PC-9 (cell line): ENCODE measurements at regions not wholly inside any gene's neighbourhood (a gene's known extent, or its start where the extent isn't known, plus 50 kb on each side); places are given as distances from the start of the nearest gene placed in this dataset.

ENCODE experiments used
- BruUV-seq: library from RNA; stranded (reverse); fragments of 400-500 nt; replicated peaks from 2 replicates; lab custom pipeline; 2021; lab: Mats Ljungman, UMichigan
- CTCF ChIA-PET: fragments of 300-600 bp; sonication (Branson Sonifier 250); formaldehyde crosslinking; loops from one replicate; lab custom pipeline; 2022; ENCODE audit warnings: antibody characterized with exemption; lab: Charles Lee
- POLR2A ChIA-PET: fragments of 300-600 bp; sonication (Branson Sonifier 250); formaldehyde crosslinking; loops from one replicate; lab custom pipeline; 2022; ENCODE audit warnings: antibody characterized with exemption; ENCODE audit not compliant: unreplicated experiment; lab: Charles Lee
- DNase-seq, 2 experiments: peaks; one replicate each; pipeline versions ENCODE4 v3.0.0 to v3.0.0-alpha.2; 2015 to 2022; ENCODE audit warnings: mixed read lengths in 1 of 2
- H2AFZ ChIP-seq: fragments of 200-600 bp; sonication (generic); 2 replicates; pipeline ENCODE4 v1.8.1; 2017; ENCODE audit warnings: antibody characterized with exemption
- H3F3A ChIP-seq: fragments of 200-600 bp; sonication (generic); 2 replicates; pipeline ENCODE4 v1.8.1; 2017; ENCODE audit warnings: antibody characterized with exemption, mild to moderate bottlenecking, low read depth; ENCODE audit not compliant: insufficient read depth
- H3K27ac ChIP-seq: fragments of 200-600 bp; sonication (generic); 2 replicates; pipeline ENCODE4 v1.6.1; 2016; ENCODE audit warnings: mixed run types
- H3K27me3 ChIP-seq: fragments of 200-600 bp; sonication (generic); 2 replicates; pipeline ENCODE4 v1.6.1; 2016; ENCODE audit warnings: low read depth, mixed run types; ENCODE audit not compliant: insufficient read depth
- H3K36me3 ChIP-seq: fragments of 200-600 bp; sonication (generic); 2 replicates; pipeline ENCODE4 v1.6.1; 2016; ENCODE audit warnings: low read depth, mixed run types
- H3K4me1 ChIP-seq: fragments of 200-600 bp; sonication (generic); replicated peaks from 2 replicates; pipeline ENCODE4 v1.6.1; 2016; ENCODE audit warnings: mixed run types; ENCODE audit not compliant: insufficient read depth
- H3K4me2 ChIP-seq: fragments of 200-600 bp; sonication (generic); 2 replicates; pipeline ENCODE4 v1.6.1; 2017; ENCODE audit warnings: mixed run types
- H3K4me3 ChIP-seq: fragments of 200-600 bp; sonication (generic); 2 replicates; pipeline ENCODE4 v1.6.1; 2016; ENCODE audit warnings: mixed run types
- H3K79me2 ChIP-seq: fragments of 200-600 bp; sonication (generic); 2 replicates; pipeline ENCODE4 v1.6.1; 2017; ENCODE audit warnings: low read depth, mixed run types
- H3K9me2 ChIP-seq: fragments of 200-600 bp; sonication (generic); 2 replicates; pipeline ENCODE4 v1.8.1; 2017; ENCODE audit warnings: mild to moderate bottlenecking; ENCODE audit not compliant: insufficient read depth
- H3K9me3 ChIP-seq: fragments of 200-600 bp; sonication (generic); 2 replicates; pipeline ENCODE4 v1.8.1; 2016; ENCODE audit warnings: low read depth; ENCODE audit not compliant: insufficient read depth
- H4K20me1 ChIP-seq: fragments of 200-600 bp; sonication (generic); 2 replicates; pipeline ENCODE4 v1.8.1; 2017; ENCODE audit not compliant: insufficient read depth
- EZH2 ChIP-seq: fragments of 200-600 bp; sonication (generic); IDR thresholded peaks from 2 replicates; pipeline ENCODE4 v1.8.0; 2017; ENCODE audit warnings: antibody characterized with exemption, low read depth
- intact Hi-C: fragments of 100-400 bp; cut with micrococcal nuclease; formaldehyde crosslinking; loops from one replicate; pipeline ENCODE4 v1.10.0; 2022; ENCODE audit not compliant: unreplicated experiment
- TF ChIP-seq, protein P1 (sequence below): fragments of 200-600 bp; sonication (generic); conservative IDR thresholded peaks from 2 replicates; pipeline ENCODE4 v1.6.1; 2017; ENCODE audit warnings: mixed run types, antibody characterized with exemption, mild to moderate bottlenecking, moderate library complexity

DNA sequence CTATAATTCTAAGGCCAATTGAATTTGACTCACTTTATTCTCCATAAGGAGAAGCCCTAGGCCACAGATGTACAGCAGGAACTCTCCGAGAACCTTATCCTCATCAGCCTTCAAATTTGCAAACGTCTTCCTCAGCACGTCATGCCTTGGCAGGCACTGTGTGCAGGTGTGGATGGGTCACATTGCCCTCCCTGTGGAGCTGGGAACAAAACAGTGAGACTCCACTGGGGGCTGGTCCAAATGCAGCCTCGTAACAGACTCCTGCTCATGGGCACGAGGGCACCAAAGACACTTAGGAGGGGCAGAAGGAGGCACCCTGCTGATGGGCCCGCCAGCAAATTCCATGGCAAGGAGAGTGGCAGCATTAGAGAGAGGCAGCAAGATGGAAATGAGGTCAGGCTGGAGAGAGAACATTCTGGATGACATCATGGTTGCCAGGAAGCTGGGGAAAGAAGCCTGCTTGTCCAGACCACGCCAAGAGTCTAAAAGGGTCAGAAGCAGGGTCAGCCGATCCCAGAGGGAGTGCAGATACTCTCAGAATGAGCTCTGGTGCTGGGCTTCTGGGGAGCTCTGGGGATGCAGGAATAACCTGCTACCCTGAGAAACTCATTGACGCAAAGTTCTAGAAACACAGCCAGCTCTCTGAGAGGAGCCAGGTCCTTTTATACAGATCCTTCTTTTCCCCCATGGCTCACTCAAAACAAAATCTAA lies 242.2 kb downstream of the B3GLCT start:
- no peaks in the 10 kb centered on the region for H3K9me3 ChIP-seq
- no peak overlapping the region for H3K4me2 ChIP-seq
- BruUV-seq = no TSS peak
- no peaks in the 10 kb centered on the region for H3K4me1 ChIP-seq
- H3K79me2 ChIP-seq = no peaks in the 10 kb centered on the region
- no peaks in the 10 kb centered on the region for H3K36me3 ChIP-seq
- ChIA-PET CTCF (no interaction called here), POLR2A (interaction anchor here (0.7 kb wide), 2 partner anchors 206 to 604 kb away, joined by 5 to 8 read pairs; no protein-coding TSS in a partner anchor)
- H3K27me3 ChIP-seq = peaks cover 47% of the 10 kb centered on the region
- H3F3A ChIP-seq = no peaks in the 10 kb centered on the region
- TF ChIP-seq, protein P1, sequence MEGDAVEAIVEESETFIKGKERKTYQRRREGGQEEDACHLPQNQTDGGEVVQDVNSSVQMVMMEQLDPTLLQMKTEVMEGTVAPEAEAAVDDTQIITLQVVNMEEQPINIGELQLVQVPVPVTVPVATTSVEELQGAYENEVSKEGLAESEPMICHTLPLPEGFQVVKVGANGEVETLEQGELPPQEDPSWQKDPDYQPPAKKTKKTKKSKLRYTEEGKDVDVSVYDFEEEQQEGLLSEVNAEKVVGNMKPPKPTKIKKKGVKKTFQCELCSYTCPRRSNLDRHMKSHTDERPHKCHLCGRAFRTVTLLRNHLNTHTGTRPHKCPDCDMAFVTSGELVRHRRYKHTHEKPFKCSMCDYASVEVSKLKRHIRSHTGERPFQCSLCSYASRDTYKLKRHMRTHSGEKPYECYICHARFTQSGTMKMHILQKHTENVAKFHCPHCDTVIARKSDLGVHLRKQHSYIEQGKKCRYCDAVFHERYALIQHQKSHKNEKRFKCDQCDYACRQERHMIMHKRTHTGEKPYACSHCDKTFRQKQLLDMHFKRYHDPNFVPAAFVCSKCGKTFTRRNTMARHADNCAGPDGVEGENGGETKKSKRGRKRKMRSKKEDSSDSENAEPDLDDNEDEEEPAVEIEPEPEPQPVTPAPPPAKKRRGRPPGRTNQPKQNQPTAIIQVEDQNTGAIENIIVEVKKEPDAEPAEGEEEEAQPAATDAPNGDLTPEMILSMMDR = no peak
- TF ChIP-seq EZH2 = no peak
- intact Hi-C loops = no loop called here
- no peaks in the 10 kb centered on the region for H3K9me2 ChIP-seq
- H4K20me1 ChIP-seq = no peaks in the 10 kb centered on the region
- no peak for DNase-seq
- H2AFZ ChIP-seq = no peak overlapping the region
- no peak overlapping the region for H3K27ac ChIP-seq
- H3K4me3 ChIP-seq = no peak overlapping the region

DNA sequence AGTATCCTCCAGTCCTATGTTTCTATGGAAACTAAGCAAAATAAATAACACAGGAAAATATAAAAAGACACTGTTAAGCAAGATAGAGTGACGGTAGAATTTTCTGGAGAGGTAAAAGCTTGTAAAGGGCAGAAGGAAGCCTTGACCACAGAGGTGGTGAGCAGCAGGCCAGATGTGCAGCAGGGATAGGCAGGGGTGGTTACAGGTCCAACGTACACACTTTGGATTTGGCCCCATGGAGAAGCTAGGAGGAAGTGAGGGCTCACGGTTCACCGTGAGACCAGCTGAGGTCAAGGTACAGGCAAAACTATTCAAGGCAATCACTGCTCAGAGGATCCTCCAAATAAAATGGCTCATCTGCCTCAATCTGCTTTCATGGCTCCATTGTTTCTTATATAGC lies 242.8 kb downstream of the B3GLCT start:
- Histone ChIP-seq H3K9me3 (no peaks in the 10 kb centered on the region), H3K4me2 (no peak overlapping the region), H3K27ac (no peak overlapping the region), H4K20me1 (no peaks in the 10 kb centered on the region), H3F3A (no peaks in the 10 kb centered on the region), H3K9me2 (no peaks in the 10 kb centered on the region), H3K79me2 (no peaks in the 10 kb centered on the region), H3K4me1 (no peaks in the 10 kb centered on the region), H3K4me3 (no peak overlapping the region), H3K36me3 (no peaks in the 10 kb centered on the region), H2AFZ (no peak overlapping the region), H3K27me3 (peaks cover 46% of the 10 kb centered on the region)
- ChIA-PET POLR2A (interaction anchor here (0.7 kb wide), 1 partner anchor 205 kb away, joined by 5 read pairs; no protein-coding TSS in a partner anchor), CTCF (no interaction called here)
- no peak for DNase-seq
- intact Hi-C loops = no loop called here
- TF ChIP-seq, protein P1 = no peak
- no peak for TF ChIP-seq EZH2
- no TSS peak for BruUV-seq

DNA sequence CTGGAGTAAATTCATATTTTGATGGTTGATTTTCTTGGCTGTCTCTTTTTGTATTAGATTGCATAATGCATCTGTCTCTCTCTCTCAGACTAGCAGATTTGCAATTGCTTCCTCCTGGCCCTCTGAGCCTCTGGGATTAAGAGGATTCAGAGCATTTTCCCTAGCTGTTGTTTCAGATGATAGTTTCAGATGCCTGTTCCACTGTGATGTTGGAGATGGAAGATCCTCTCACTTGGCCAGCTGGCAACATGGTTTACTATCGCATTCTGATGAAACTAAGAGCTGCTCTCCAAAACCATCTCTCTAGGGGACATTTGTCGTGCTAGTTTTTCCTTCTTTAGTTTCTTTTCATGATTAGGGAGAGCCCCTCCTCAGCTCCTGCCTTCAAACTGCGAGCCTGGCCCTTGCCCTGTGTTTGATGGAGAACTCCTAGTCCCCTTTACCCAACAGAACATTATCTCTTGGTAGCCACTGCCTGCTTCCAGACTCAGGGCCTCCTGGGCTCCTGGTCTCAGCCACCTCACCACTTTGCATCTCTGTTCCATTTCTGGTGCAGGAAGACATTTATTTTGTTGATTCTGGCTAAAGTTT lies 244.6 kb downstream of the B3GLCT start:
- H3K27me3 ChIP-seq = peaks cover 41% of the 10 kb centered on the region
- BruUV-seq = no TSS peak
- no peak overlapping the region for H3K4me3 ChIP-seq
- no peak overlapping the region for H3K27ac ChIP-seq
- intact Hi-C loops = no loop called here
- no peaks in the 10 kb centered on the region for H3K9me2 ChIP-seq
- DNase-seq = no peak
- no peaks in the 10 kb centered on the region for H3K9me3 ChIP-seq
- no peaks in the 10 kb centered on the region for H3K4me1 ChIP-seq
- H3K36me3 ChIP-seq = no peaks in the 10 kb centered on the region
- POLR2A ChIA-PET = no interaction called here
- no peaks in the 10 kb centered on the region for H4K20me1 ChIP-seq
- no peaks in the 10 kb centered on the region for H3F3A ChIP-seq
- no peak overlapping the region for H3K4me2 ChIP-seq
- CTCF ChIA-PET = no interaction called here
- TF ChIP-seq, protein P1 = no peak
- no peak for TF ChIP-seq EZH2
- no peaks in the 10 kb centered on the region for H3K79me2 ChIP-seq
- H2AFZ ChIP-seq = no peak overlapping the region
